ENCODE measurements at regions not wholly inside any gene's neighbourhood (a gene's known extent, or its start where the extent isn't known, plus 50 kb on each side); places are given as distances from the start of the nearest gene placed in this dataset.

DNA sequence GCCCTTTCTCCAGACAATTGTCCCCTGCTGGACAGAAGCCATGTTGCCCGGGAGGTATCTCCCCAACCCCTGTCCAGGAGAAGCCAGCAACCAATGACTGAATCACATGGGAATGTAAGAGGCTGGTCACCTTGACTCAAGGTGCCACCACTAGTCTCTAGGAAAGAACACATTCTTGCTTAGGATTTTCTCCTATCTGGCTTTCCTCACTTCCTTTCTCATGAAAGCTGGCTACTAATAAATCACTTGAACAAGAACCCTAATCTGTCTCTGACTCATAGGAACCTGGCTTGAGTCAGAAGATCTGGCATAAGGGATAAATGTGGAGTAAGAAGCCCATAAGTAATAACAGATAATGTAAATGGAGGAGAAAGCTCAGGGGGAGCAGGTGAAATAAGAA lies 101.4 kb upstream of the C11orf87 start:
- H3K4me3 ChIP-seq (ENCODE audit: low read depth, low read length) = no peak overlapping the region
- TF ChIP-seq CTCF (IDR thresholded peaks at IDR 0.05; ENCODE audit: insufficient read depth, low read length, missing control alignments) = no peak
- DNase-seq (ENCODE audit: low read depth, low spot score) = no peak
- POLR2A ChIA-PET = no interaction called here
- CTCF ChIA-PET = no interaction called here

- CTCF ChIA-PET = interaction anchor here (1.6 kb wide), 1 partner anchor 12 kb away, joined by 4 read pairs; no protein-coding TSS in a partner anchor
Observed at GRCh38 chr11:109326781-109327180, 95.2 kb upstream of the C11orf87 start.

DNA sequence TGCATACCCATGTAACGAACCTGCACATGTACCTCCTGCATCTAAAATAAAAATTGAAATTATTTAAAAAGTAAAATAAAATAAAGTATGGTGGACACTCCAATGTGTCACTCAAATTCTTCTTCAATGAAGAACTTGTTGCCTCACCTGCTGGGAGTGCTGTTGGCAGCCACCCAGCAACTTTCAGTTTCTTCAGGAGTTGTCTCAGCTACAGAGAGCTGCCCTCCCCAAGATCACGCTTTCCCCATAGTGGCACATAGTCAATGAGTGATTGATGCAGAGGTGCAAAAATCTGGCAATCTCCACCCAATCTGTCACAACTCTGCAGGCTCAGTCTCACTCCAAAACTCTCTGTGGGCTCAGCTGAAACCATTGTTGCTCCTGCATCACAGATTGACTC lies 92.3 kb upstream of the C11orf87 start:
- DNase-seq (ENCODE audit: low read depth, low spot score) = no peak
- no peak overlapping the region for H3K4me3 ChIP-seq (ENCODE audit: low read depth, low read length)
- POLR2A ChIA-PET = no interaction called here
- no peak for TF ChIP-seq CTCF (IDR thresholded peaks at IDR 0.05; ENCODE audit: insufficient read depth, low read length, missing control alignments)
- CTCF ChIA-PET = no interaction called here

More at GRCh38 chr11:109326781-109327180, 95.2 kb upstream of the C11orf87 start:
- DNase-seq (ENCODE audit: low read depth, low spot score) = no peak
- no peak overlapping the region for H3K4me3 ChIP-seq (ENCODE audit: low read depth, low read length)
- no peak for TF ChIP-seq CTCF (IDR thresholded peaks at IDR 0.05; ENCODE audit: insufficient read depth, low read length, missing control alignments)
- POLR2A ChIA-PET = no interaction called here

DNA sequence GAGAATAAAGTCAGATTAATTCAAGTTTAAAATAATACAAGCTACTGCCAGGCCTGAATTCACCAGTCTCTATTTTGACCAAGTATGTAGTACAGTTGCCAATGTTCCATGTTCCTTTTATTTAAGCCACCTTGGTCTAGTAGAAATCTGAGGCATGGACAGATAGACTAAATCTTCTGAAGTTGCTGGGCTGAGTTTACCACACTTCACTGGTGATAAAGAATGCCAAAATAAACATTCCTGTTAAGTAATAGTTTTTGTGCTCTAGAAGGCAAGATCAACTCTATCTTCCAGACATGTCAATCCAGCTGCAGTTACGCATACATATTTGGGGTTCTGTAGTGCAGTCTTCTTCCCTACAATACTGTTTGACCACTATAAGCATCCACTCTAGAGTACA lies 83.9 kb upstream of the C11orf87 start:
- no peak for TF ChIP-seq CTCF (IDR thresholded peaks at IDR 0.05; ENCODE audit: insufficient read depth, low read length, missing control alignments)
- no peak for DNase-seq (ENCODE audit: low read depth, low spot score)
- ChIA-PET POLR2A (no interaction called here), CTCF (interaction anchor here (1.2 kb wide), 1 partner anchor 12 kb away, joined by 4 read pairs; no protein-coding TSS in a partner anchor)
- H3K4me3 ChIP-seq (ENCODE audit: low read depth, low read length) = no peak overlapping the region

DNA sequence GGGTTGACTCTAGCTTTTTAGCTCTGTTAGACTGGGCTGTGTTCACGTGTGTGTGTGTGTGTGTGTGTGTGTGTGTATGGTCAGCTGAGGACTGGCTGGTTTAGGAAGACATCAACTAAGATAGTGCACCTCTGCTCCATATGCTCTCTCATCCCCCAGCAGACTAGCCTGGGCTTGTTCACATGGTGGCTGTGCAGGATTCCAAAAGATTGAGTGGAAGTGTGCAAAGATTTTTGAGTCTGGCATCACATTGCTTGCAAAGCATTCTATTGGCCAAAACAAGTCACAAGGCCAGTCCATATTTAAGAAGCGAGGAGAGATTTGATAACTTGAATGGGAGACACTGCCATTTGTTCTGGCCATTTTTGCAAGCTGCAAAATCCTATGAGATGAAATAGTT lies 79.7 kb upstream of the C11orf87 start:
- no peak for TF ChIP-seq CTCF (IDR thresholded peaks at IDR 0.05; ENCODE audit: insufficient read depth, low read length, missing control alignments)
- ChIA-PET POLR2A (no interaction called here), CTCF (no interaction called here)
- DNase-seq (ENCODE audit: low read depth, low spot score) = no peak
- H3K4me3 ChIP-seq (ENCODE audit: low read depth, low read length) = no peak overlapping the region

DNA sequence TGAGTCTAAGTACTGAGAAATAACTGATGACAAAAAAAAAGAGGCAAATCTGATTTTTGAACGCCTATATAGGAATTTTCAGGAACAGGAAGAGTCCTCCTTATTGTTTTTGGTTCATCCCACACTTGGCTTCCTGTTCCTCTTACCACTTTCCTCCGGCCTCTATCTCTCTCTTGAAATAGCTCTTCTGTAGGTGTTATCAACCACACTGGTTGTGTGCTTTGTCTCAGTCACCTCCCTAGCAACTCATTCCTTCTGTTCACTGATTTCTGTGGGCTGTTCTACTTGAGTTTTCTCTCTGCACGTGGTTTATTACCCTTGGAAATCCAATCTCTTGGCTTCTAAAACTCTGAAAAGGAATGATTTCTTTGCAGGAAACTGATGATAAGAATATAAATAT lies 78.7 kb upstream of the C11orf87 start:
- H3K4me3 ChIP-seq (ENCODE audit: low read depth, low read length) = no peak overlapping the region
- ChIA-PET POLR2A (no interaction called here), CTCF (no interaction called here)
- no peak for TF ChIP-seq CTCF (IDR thresholded peaks at IDR 0.05; ENCODE audit: insufficient read depth, low read length, missing control alignments)
- no peak for DNase-seq (ENCODE audit: low read depth, low spot score)
